BJ (cell line): ENCODE measurements at regions not wholly inside any gene's neighbourhood (a gene's known extent, or its start where the extent isn't known, plus 50 kb on each side); places are given as distances from the start of the nearest gene placed in this dataset.

Experiments
- CTCF ChIA-PET: fragments of 350-600 bp; formaldehyde crosslinking; extraction: SDS; loops from one replicate; lab custom pipeline; 2021; ENCODE audit warnings: antibody characterized with exemption, inconsistent platforms; lab: Yijun Ruan, JAX
- POLR2A ChIA-PET: fragments of 300-600 bp; sonication (Branson Sonifier 250); formaldehyde crosslinking; extraction: SDS; loops from one replicate; lab custom pipeline; 2021; ENCODE audit warnings: antibody characterized with exemption; lab: Charles Lee
- DNase-seq: peaks from one replicate; pipeline ENCODE4 v3.0.0-alpha.2; 2011; ENCODE audit warnings: low read depth
- H3K27me3 ChIP-seq: 2 replicates; pipeline ENCODE4 v1.6.0; 2011; ENCODE audit warnings: low read length; ENCODE audit not compliant: control insufficient read depth, insufficient read depth
- H3K36me3 ChIP-seq: 2 replicates; pipeline ENCODE4 v1.5.1; 2011; ENCODE audit warnings: low read length; ENCODE audit not compliant: control insufficient read depth, insufficient read depth
- H3K4me3 ChIP-seq: 2 replicates; pipeline ENCODE4 v1.5.1; 2011; ENCODE audit warnings: low read depth, mild to moderate bottlenecking, control low read depth, low read length
- TF ChIP-seq, protein P1 (sequence below): IDR thresholded peaks from 2 replicates; pipeline ENCODE4 v1.5.1; 2011; ENCODE audit warnings: low read depth, mild to moderate bottlenecking, control low read depth, inconsistent platforms, low read length, moderate library complexity; ENCODE audit not compliant: insufficient read depth

DNA sequence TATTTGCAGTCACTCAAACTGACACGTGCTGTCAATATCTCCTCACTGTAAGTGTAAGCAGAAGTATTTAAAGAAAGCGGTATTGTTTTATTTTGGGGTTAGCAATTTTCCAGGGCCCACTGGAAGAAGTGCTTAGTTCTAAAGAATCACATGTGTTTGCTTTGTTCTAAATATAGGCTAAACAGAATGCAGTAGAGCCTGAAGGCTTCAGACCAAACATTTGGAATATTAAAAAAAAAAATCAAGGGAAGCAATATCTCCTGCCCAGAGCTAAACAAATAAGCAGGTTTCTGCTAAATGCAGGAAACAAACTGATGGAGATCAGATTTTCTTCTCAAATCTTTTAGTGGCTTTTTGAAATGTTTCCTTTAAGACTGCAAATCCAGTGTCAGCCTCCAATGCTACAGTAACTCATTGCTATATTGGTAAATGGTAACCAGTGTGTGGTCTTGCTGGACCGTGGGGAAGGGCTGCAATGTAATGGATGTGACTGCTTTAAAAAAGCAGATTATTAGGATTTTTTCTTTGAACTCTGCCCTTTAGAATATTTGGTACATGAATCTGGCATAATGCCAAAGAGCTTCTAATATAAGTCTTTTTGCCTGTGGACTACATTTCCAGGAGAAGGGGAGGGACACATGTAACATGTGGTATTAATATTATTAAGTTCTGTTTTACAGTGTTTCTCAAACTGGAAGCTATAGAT, 317.1 kb upstream of the FERMT1 start:
- TF ChIP-seq, protein P1, sequence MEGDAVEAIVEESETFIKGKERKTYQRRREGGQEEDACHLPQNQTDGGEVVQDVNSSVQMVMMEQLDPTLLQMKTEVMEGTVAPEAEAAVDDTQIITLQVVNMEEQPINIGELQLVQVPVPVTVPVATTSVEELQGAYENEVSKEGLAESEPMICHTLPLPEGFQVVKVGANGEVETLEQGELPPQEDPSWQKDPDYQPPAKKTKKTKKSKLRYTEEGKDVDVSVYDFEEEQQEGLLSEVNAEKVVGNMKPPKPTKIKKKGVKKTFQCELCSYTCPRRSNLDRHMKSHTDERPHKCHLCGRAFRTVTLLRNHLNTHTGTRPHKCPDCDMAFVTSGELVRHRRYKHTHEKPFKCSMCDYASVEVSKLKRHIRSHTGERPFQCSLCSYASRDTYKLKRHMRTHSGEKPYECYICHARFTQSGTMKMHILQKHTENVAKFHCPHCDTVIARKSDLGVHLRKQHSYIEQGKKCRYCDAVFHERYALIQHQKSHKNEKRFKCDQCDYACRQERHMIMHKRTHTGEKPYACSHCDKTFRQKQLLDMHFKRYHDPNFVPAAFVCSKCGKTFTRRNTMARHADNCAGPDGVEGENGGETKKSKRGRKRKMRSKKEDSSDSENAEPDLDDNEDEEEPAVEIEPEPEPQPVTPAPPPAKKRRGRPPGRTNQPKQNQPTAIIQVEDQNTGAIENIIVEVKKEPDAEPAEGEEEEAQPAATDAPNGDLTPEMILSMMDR = no peak
- DNase-seq = no peak
- Histone ChIP-seq H3K36me3 (no peaks in the 10 kb centered on the region), H3K27me3 (no peaks in the 10 kb centered on the region), H3K4me3 (no peak overlapping the region)
- CTCF ChIA-PET = interaction anchor here (0.6 to 0.9 kb wide), 2 partner anchors 14 to 18 kb away, joined by 3 to 4 read pairs; no protein-coding TSS in a partner anchor
- POLR2A ChIA-PET = no interaction called here

DNA sequence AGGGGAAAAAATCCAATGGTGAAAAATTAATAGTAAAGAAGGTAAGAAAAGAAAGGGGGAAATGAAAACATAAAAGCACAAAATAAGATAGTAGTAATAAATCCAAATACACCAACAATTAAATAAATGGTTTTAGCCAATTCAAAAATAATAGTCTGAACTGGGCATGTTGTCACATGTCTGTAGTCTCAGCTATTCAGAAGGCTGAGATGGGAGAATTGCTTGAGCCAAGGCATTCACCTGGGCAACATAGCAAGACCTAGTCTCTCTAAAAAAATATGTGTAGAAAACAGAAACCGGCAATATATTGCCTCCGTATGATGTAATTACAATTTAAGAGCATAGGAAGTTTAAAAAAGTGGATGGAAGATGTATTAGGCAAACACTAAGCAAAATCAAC, 311.3 kb upstream of the FERMT1 start:
- H3K4me3 ChIP-seq = no peak overlapping the region
- no peak for DNase-seq
- POLR2A ChIA-PET = no interaction called here
- CTCF ChIA-PET = interaction anchor here (0.7 kb wide), 1 partner anchor 149 kb away, joined by 3 read pairs; no protein-coding TSS in a partner anchor
- no peaks in the 10 kb centered on the region for H3K27me3 ChIP-seq
- TF ChIP-seq, protein P1 = no peak
- H3K36me3 ChIP-seq = no peaks in the 10 kb centered on the region

DNA sequence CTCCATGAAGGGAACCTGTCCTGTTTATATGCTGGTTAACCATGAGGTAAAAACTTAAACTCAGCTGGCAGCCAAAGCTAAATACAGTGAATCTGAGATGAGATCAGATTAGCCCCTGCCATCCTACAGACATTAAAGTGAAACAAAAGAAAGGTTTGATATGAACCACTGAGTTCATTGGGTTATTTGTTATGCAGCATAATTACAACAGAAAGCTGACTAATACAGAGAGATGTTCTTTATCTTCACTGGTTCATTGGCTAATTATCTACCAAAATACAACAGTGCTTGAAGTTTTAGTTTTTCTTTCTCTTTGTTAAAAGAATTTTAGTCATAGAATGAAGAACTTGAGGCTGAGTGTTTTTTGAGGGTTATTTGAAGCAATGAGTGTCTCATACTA, 307.6 kb upstream of the FERMT1 start:
- CTCF ChIA-PET = no interaction called here
- H3K27me3 ChIP-seq = no peaks in the 10 kb centered on the region
- TF ChIP-seq, protein P1 = no peak
- no peak for DNase-seq
- POLR2A ChIA-PET = no interaction called here
- H3K36me3 ChIP-seq = no peaks in the 10 kb centered on the region
- H3K4me3 ChIP-seq = no peak overlapping the region

DNA sequence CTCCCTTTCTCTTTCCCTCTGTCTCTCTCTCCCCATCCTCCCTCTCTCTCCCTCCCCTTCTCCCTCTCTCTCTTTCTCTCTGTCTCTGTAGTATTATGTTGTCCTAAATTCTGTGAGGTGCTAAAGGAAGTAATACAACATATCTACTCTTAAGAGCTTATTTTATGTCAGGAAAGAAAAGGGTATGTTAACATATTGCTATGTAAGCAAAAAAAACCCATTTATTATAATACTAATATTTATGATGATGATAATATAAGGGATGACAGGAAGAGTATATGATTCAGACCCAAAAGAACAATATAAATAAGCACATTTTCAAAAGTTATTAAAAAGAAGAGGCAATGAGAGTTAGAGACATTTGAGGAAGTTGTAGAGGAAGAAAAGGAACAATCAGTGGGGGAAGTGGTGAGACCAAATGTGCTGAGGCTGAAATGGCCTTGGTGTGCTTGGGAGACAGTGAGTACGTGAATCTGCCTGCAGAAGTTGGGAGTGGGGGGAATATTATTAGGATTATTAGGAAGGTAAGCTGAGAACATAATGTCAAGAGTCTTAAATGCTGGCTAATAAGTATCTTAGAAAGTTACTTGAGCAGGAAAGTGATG, 303.6 kb upstream of the FERMT1 start:
- ChIA-PET CTCF (no interaction called here), POLR2A (no interaction called here)
- H3K27me3 ChIP-seq = no peaks in the 10 kb centered on the region
- H3K36me3 ChIP-seq = no peaks in the 10 kb centered on the region
- TF ChIP-seq, protein P1 = no peak
- DNase-seq = no peak
- no peak overlapping the region for H3K4me3 ChIP-seq

DNA sequence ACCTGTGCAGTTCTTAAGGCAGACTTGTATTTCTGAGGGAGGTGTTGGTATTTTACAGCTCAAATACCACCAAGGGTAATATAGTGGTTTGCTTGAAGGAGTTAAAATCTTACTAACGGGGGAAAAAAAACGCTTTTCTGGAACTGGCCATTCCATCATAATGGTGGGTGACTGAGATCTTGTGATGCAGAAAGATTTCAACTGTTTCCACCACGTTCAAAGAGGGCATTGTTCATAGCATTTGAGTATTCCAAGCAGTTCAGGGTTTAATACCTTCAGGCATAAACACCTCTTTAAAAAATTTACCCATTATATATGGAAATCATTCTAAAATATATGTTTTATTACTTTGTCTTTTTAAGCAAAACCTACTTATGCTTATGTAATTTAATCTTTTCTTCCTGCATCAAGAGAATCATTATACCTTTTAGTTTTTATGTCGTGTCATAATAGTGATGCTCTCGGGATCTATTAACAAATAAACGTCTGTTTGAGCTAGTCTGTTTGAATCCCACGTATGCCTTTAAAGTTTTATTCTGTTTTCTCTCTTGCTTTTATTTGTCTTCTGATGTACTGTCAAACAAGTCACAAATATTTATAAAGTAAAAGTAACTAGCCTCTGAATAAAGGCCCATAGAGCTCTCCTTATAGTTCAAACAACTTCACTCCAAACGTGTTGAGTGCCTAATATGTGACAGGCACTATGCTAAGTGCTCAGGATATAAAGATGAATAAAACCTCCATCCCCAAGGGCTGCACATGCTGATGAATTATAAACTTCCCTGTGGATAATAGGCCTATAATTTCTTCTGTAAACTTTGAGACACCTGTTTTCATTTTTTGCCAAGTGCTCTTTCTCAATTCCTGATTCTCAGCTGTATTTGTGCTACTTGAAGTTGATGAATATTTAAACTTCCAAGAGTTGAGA, 298.8 kb upstream of the FERMT1 start:
- DNase-seq = no peak
- Histone ChIP-seq H3K27me3 (no peaks in the 10 kb centered on the region), H3K36me3 (no peaks in the 10 kb centered on the region), H3K4me3 (no peak overlapping the region)
- ChIA-PET POLR2A (no interaction called here), CTCF (interaction anchor here (0.6 to 0.8 kb wide), 2 partner anchors 18 to 20 kb away, joined by 3 read pairs; no protein-coding TSS in a partner anchor)
- TF ChIP-seq, protein P1 = no peak
